Gastroesophageal sphincter (tissue), 3 donors: ENCODE measurements at regions not wholly inside any gene's neighbourhood (a gene's known extent, or its start where the extent isn't known, plus 50 kb on each side); places are given as distances from the start of the nearest gene placed in this dataset.

Experiments
- CTCF ChIP-seq, 4 experiments: fragments of 200-600 bp in 2 of 4; fragments of 450-650 bp in 2 of 4; sonication (generic) in 1 of 4; IDR thresholded peaks; one replicate each; pipeline ENCODE4 v1.5.1; 2017 to 2019; ENCODE audit warnings: antibody characterized with exemption in 4 of 4, mild to moderate bottlenecking in 2 of 4, moderate library complexity in 2 of 4
- EP300 ChIP-seq: sonication (generic); formaldehyde crosslinking; IDR thresholded peaks from one replicate; pipeline ENCODE4 v1.6.1; 2017; ENCODE audit warnings: antibody characterized with exemption, mild to moderate bottlenecking
- POLR2AphosphoS5 ChIP-seq: sonication (generic); formaldehyde crosslinking; IDR thresholded peaks from one replicate; pipeline ENCODE4 v1.6.1; 2017; ENCODE audit warnings: antibody characterized with exemption

- TF ChIP-seq CTCF (IDR thresholded peaks at IDR 0.05) (no peak), POLR2AphosphoS5 (no peak), EP300 (no peak)
Observed at GRCh38 chr4:173758132-173758531, 228.1 kb upstream of the HAND2 start.
